Pons (tissue), 1 donor: ENCODE measurements at regions not wholly inside any gene's neighbourhood (a gene's known extent, or its start where the extent isn't known, plus 50 kb on each side); places are given as distances from the start of the nearest gene placed in this dataset.

Experiments
- DNase-seq: peaks from one replicate; pipeline ENCODE4 v3.0.0-alpha.2; 2016; ENCODE audit warnings: low spot score

DNA sequence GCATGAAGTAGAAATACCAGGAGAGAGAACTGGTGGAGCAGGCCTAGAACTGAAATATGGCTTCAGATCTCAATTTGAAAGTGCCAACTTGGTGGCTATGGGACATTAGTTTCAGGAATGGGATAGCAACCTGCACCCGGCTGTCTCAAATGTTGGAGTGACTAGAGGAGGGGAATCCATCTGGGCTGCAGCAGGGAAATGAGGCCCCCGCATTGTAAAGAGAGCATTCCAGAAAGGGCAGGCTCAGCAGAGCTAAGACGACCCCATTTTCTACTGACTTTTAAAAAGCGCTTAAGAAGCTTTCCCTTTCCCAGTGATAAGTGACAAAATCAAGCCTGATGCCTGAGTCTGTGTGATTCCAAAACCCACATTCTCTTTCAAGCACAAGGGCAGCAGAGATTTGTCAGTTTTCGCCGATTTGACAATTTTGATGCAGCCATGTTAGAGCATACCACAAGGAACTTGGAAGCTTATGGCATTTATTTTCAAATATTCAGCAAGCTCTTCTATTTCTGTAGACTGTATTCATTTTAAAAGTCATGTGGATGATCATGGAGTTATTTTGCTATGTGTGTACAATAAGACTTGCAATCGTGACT lies 119.8 kb upstream of the ARHGAP28 start:
- DNase-seq: no peak

- peak; percentile 33 for DNase-seq
Observed at GRCh38 chr18:6610466-6610865, 119.0 kb upstream of the ARHGAP28 start.

DNA sequence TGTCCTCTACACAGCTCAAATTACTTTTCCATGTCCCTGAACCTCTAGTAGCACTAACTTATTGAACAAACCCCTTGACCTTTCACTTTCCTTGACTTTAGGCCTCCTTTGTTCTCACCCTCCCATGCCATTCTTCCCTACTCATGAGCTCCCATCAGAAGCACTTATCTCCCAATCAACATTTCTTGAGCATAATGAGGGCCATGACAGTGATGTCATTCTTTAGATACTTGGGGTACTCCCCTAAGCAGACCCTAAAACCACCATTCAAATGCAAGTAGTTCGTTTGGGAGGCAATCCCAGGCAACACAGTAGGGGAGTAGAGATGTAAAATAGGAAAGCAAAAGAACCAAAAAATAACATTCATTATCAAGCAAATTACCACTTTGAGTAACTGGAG lies 115.9 kb upstream of the ARHGAP28 start:
- DNase-seq: no peak

DNA sequence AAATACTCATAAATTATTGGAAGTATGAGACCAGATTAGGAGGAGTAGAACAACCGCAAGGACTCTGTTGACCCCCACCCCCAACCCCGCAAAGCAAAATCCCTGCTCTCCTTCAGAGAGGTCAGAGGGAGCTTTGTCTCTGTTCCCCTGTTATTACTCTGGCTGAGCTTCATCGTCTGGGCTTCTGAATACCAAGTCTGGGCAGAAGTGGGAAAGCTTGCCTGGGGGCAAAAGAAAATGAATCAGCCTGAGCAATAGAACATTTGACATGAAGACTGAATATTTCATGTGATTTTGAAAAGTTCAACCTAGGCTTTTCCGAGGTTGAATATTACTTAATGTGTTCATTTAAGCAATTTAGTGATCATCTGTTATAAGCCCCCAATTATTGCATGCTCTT lies 114.6 kb upstream of the ARHGAP28 start:
- no peak for DNase-seq

DNA sequence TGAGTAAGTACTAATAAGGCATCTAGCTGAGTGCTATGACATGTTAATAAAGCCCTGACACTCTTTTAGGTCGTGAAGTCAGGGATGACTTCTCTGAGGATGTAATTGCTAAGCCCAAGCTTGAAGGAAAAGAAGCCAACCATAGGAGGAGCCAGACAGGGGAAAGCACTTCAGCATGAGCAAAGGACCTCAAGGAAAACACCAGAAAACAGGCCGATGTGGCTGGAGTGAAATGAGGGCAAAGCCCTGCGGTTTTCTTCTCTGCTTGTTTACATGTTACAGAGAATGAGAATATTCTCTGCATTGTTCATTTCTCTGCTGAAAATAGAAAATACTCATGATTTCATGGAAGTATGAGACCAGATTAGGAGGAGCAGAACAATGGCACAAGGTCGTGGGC lies 112.5 kb upstream of the ARHGAP28 start:
- no peak for DNase-seq

DNA sequence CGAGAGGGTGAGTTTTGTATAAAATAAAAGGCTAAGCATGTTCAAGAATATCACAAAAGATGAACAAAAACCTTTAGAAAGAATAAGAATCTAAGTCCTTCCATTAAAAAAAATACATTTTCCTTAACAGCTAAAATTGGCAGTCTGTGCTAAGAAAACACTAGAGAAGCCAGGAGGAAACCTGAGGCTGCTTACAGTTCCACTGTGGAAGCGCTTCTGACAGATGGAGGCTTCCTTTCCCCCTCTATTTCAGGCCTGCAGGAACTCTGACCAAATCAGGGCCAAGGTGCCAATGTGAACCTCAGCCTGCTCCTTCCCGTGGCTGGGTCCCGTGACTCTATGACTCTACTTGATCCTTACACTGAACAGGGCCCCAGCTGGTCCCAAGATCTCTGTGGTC lies 108.1 kb upstream of the ARHGAP28 start:
- DNase-seq: no peak

DNA sequence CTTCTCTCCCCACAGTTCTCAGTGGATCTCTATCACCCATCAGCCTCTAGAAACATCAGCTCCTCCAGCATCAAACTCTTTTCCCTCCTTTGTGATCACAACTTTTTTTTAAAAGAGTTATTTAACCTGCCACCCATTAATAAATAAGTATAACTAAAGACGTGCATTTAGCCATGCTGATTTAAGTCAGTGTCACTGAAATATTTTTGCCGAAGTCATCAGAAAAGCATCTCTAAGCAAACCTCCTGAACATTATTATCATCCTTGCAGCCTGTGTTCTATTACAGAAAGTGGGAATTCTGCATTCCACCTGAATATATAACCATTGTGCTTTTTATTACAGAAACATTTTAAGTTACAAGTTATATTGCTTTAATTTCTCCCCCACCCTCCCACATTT lies 106.2 kb upstream of the ARHGAP28 start:
- DNase-seq: no peak

DNA sequence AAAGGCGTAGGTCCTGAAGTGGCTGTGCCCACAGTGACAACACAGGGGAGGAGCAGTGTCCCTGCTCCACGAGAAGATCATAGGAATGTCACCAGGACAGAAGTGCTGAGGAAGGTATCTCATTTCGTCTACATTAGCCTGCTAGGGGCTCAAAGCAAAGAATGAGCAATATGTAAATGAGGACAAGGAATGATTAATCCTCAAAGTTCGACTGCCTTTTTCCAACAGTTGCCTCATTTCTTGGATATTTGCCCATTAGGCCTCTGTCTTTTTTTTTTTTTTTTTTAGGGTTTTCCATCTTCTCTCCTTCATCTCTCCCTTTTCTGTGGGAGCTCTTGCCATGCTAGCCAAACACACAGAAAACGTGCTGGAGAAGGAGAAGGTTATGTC lies 105.2 kb upstream of the ARHGAP28 start:
- DNase-seq: no peak

GRCh38 chr18:6624661-6625311 lies 104.7 kb upstream of the ARHGAP28 start:
- peak; percentile 9 for DNase-seq

DNA sequence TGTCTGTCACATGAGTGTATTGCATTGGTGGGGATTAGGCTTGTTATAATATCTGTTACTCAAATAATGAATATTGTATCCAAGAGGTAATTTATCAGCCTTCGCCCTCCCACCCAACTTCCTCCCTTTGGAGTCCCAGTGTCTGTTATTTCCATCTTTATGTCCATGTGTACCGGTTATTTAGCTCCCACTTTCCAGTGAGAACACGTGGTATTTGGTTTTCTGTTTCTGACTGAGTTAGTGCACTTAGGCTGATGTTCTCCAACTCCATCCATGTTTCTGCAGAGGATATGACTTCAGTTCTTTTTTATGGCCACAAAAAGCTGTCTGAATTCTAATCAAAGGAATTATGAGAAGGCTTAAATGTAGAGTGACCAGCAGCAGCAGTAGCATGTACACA lies 104.0 kb upstream of the ARHGAP28 start:
- no peak for DNase-seq

- DNase-seq: no peak
Observed at GRCh38 chr18:6626457-6626856, 103.1 kb upstream of the ARHGAP28 start.

DNA sequence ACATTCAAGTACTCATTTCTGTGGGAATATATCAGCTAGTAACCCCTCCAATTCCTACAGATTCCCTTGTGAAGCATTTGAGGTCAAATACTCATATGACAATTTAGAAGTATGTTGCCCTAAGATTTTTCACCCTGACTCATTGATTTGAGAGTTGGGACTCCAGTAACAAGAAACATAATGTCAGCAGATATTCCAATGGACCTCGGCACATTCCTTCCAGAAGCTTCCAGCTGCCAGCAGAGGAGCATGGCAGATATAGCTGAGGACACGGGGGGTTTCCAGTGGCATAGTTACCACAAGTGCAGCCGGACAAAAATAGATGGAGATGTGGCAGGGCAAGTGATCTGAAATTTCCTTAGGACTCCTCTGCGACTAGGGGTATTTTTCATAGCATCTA lies 101.9 kb upstream of the ARHGAP28 start:
- no peak for DNase-seq

- no peak for DNase-seq
Observed at GRCh38 chr18:6628187-6628586, 101.3 kb upstream of the ARHGAP28 start.

DNA sequence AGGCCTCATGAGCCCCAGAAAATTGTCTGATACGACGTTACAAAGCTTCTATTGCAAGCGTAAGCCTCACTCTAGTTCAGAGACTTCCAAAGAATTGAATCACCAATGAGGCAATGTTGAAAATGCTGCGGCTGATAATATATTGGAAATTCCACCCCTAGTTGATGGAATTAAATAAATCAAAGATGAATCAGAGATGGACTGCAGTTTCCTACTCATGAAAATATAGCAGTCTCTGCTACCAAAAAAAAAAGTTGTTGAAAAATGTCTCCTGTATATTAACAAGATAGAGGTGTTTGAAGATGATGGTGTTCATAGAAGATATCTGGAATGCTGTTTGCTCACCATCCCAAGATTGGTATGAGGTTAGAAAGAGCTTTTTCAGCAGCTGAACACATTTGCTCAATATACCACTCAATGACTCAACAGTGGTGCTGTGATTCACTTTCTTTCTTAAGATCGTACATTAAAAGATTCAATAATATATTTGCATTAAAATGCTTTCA lies 99.8 kb upstream of the ARHGAP28 start:
- no peak for DNase-seq

GRCh38 chr18:6633310-6633709 lies 96.2 kb upstream of the ARHGAP28 start:
- DNase-seq: no peak

DNA sequence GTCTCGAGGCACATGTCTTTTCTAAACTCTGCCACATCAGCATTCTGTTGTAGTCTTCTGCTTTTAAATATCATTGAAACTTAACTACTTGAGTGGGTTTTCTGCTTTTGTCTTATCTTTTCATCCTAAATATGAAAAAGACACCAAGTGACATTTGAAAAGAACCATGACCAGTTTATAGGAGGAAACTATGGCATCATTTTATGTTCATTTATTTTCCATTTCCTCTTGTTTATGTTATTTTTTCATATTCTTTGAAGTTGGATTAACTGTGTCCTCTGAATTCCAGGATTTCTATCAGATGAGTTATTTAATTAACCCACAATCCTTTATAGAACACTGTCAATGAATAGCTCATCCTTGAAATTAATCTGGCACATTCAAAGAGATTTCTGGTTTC lies 93.4 kb upstream of the ARHGAP28 start:
- DNase-seq: no peak

DNA sequence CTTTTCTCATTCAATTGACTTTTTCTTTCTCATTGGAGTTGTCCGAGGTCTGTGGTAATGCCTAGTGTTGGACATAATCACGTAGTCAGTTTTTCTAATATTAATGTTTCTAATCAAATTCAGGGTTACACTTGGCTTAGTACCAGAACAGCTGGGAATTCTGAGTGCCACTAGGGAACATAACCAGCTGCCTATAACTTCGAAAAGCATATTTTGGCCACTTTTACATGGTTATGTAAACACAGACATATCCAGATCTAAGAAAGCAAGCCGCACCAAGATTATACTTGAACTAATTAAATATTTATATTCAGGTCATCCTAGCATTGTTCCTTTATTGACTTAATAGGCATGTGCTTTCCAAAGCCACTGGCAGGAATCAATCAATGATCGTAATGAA lies 91.1 kb upstream of the ARHGAP28 start:
- no peak for DNase-seq

DNA sequence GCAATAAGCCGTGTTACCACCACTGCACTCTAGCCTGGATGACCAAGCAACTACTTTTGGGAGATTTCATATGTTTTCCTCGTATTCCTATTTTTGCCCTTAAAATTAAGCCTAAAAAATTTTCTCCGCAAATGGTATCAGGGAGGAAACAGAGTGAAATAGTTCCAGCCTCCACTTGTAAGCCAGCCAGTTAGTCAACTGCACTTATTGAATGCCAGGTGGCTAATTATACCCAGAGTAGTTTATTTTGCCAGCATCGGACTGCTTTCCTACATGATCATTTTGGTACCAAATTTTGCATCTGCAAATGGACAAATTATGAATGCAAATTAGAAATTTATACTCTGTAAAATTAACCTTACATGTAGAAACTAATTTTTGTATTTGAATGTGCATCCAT lies 90.2 kb upstream of the ARHGAP28 start:
- DNase-seq: no peak

DNA sequence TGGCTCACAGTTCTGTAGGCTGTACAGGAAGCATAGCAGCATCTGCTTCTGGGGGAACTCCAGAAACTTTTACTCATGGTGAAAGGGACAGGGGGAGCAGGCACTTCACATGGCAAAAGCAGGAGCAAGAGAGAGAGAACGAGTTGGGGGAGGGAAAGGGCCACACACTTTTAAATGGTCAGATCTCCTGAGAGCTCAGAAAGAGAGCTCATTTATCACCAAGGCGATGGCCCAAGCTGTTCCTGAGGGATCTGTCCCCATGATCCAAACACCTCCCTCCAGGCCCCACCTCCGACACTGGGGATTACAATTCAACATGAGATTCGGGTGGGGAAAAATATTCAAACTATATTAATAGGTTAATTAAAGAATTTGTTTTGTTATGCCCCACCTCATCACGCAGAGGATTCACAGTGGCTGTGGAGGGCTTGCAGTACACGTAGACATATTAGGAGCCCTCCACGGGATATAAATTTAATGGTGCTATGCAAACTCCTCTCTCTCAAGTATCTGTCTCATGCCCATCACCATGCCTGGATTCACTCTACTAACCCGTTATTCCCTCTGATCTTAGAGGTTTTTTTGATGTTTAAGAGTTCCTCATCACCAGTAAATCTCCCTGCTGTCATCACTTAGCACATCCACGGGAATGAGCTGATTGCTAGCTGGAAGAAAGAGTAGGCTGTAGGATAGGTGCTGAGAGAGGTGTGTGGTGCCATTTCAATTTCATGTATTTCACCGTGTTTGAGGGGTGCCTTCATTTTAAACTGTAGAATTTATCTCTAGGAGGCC lies 84.5 kb upstream of the ARHGAP28 start:
- DNase-seq: no peak

- DNase-seq: no peak
Observed at GRCh38 chr18:6646801-6647200, 82.7 kb upstream of the ARHGAP28 start.

DNA sequence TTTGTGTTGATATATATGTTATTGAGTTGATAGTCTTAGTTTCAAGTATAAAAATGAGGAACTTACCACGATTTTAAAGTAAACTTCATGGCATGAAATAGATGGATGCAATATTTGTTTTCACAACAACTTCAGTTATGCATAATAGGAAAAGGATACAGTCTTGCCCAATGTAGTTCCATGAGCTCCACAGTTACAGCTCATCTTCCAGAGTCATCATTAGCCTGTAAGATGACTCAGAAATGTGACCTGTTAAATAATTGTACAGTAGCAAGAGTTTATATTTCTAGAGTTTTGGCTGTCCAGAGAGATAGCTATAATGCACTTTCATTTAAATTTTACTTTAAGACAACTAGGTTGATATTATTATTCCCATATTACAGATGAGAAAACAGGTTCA lies 80.9 kb upstream of the ARHGAP28 start:
- DNase-seq: no peak

- DNase-seq: no peak
Observed at GRCh38 chr18:6649421-6650126, 79.9 kb upstream of the ARHGAP28 start.

- no peak for DNase-seq
Observed at GRCh38 chr18:6650127-6650507, 79.4 kb upstream of the ARHGAP28 start.
